Parathyroid adenoma (tissue), 2 donors: ENCODE measurements at regions not wholly inside any gene's neighbourhood (a gene's known extent, or its start where the extent isn't known, plus 50 kb on each side); places are given as distances from the start of the nearest gene placed in this dataset.

ENCODE experiments used
- H2AFZ ChIP-seq: fragments of 300-600 bp; sonication (generic); one replicate; pipeline ENCODE4 v1.7.0; 2017; ENCODE audit warnings: antibody characterized with exemption, mild to moderate bottlenecking
- H3K27ac ChIP-seq: fragments of 300-600 bp; sonication (generic); one replicate; pipeline ENCODE4 v1.7.0; 2017
- H3K27me3 ChIP-seq: fragments of 300-600 bp; sonication (generic); one replicate; pipeline ENCODE4 v1.7.0; 2017; ENCODE audit warnings: low read length; ENCODE audit not compliant: control insufficient read depth, insufficient read depth
- H3K36me3 ChIP-seq: fragments of 300-600 bp; sonication (generic); one replicate; pipeline ENCODE4 v1.7.0; 2017; ENCODE audit warnings: low read length; ENCODE audit not compliant: control insufficient read depth, insufficient read depth
- H3K4me1 ChIP-seq: fragments of 300-600 bp; sonication (generic); one replicate; pipeline ENCODE4 v1.7.0; 2017; ENCODE audit warnings: control low read depth
- H3K4me2 ChIP-seq: fragments of 300-600 bp; sonication (generic); one replicate; pipeline ENCODE4 v1.7.0; 2017; ENCODE audit warnings: low read length
- H3K4me3 ChIP-seq: fragments of 300-600 bp; sonication (generic); one replicate; pipeline ENCODE4 v1.7.0; 2017; ENCODE audit warnings: low read depth, low read length
- H3K79me2 ChIP-seq: fragments of 300-600 bp; sonication (generic); one replicate; pipeline ENCODE4 v1.7.0; 2017; ENCODE audit warnings: control low read depth
- H3K9ac ChIP-seq: fragments of 300-600 bp; sonication (generic); one replicate; pipeline ENCODE4 v1.7.0; 2017; ENCODE audit warnings: mild to moderate bottlenecking
- H3K9me3 ChIP-seq: fragments of 300-600 bp; sonication (generic); one replicate; pipeline ENCODE4 v1.7.0; 2017; ENCODE audit warnings: low read length; ENCODE audit not compliant: control insufficient read depth
- TF ChIP-seq, protein P1 (sequence below): fragments of 300-600 bp; sonication (generic); IDR thresholded peaks from one replicate; pipeline ENCODE4 v1.7.0; 2017; ENCODE audit warnings: antibody characterized with exemption, mild to moderate bottlenecking
- donor health status: primary hyperparathyroidism.

DNA sequence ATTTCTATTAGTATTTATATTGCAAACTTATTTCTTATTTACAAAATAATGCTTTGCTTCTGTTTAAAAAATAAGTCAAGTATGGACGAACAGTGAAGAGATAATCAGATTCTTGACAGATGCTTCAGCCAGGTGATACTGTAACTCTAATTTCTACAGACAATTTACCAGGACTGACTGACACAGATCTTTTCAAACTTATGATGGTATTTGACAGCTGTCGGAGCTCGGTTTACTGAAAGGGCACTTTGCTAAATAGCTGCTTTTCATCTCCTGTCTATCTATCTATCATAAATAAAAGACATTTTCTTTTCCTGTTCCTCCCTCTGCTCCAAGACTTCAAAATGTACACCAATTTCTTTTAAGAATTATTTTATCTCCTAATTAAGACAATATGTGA, 422.5 kb upstream of the SLC8A1 start:
- H3K4me2 ChIP-seq, result no peak overlapping the region
- TF ChIP-seq, protein P1, sequence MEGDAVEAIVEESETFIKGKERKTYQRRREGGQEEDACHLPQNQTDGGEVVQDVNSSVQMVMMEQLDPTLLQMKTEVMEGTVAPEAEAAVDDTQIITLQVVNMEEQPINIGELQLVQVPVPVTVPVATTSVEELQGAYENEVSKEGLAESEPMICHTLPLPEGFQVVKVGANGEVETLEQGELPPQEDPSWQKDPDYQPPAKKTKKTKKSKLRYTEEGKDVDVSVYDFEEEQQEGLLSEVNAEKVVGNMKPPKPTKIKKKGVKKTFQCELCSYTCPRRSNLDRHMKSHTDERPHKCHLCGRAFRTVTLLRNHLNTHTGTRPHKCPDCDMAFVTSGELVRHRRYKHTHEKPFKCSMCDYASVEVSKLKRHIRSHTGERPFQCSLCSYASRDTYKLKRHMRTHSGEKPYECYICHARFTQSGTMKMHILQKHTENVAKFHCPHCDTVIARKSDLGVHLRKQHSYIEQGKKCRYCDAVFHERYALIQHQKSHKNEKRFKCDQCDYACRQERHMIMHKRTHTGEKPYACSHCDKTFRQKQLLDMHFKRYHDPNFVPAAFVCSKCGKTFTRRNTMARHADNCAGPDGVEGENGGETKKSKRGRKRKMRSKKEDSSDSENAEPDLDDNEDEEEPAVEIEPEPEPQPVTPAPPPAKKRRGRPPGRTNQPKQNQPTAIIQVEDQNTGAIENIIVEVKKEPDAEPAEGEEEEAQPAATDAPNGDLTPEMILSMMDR, result no peak
- no peaks in the 10 kb centered on the region for H3K4me1 ChIP-seq
- no peak overlapping the region for H3K27ac ChIP-seq
- no peaks in the 10 kb centered on the region for H3K27me3 ChIP-seq
- no peaks in the 10 kb centered on the region for H3K9me3 ChIP-seq
- no peaks in the 10 kb centered on the region for H3K36me3 ChIP-seq
- no peak overlapping the region for H3K4me3 ChIP-seq
- no peak overlapping the region for H2AFZ ChIP-seq
- H3K79me2 ChIP-seq, result no peaks in the 10 kb centered on the region
- no peak overlapping the region for H3K9ac ChIP-seq

DNA sequence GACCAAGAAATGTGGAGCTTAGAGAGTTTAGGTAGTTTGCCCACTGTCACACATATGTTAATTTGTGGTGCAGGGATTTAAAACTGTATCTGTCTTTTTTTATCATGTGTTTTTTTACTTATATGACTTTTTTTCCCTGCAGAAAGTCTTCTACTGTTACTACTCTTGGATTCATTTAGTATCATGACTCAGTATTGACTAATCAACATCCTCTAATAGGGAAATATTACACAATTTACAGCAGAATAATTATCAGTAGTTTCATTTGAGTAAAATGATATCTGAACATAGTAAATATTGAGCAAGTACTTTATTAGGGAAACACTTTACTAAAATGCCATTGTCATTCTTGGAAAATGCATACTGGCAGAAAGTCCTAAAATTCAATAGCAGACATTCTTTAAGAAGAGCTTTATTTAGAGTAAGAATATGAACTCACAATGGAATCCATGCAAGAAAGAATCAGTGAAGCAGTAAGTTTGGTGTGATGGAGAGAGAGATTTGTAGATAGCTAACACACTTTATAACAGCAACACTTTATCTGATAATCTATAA, 425.9 kb upstream of the SLC8A1 start:
- Histone ChIP-seq H3K9me3 (no peaks in the 10 kb centered on the region), H3K4me3 (no peak overlapping the region), H3K27ac (no peak overlapping the region), H3K4me2 (no peak overlapping the region), H3K79me2 (no peaks in the 10 kb centered on the region), H3K9ac (no peak overlapping the region), H3K27me3 (no peaks in the 10 kb centered on the region), H3K4me1 (no peaks in the 10 kb centered on the region), H3K36me3 (no peaks in the 10 kb centered on the region), H2AFZ (no peak overlapping the region)
- TF ChIP-seq, protein P1, result no peak

DNA sequence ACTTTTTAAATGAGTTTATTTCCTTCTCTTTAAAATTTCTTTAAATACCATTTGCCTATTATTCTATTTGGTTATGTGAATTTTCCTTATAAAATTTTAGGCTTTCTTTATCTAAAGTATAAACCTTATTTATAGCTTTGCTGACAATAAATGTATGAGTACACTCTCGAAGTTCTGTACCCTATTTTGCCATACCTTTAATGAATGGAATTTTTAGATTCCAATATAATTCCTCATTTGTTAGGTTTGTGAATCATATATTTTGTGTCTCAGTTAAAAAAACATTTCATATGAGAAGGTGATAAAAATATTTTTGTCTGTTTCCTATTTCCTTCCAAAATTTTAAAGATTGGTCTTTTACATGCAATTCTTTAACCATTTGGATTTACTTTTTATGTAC, 427.4 kb upstream of the SLC8A1 start:
- Histone ChIP-seq H3K79me2 (no peaks in the 10 kb centered on the region), H3K4me2 (no peak overlapping the region), H3K9ac (no peak overlapping the region), H3K36me3 (no peaks in the 10 kb centered on the region), H3K27ac (no peak overlapping the region), H3K9me3 (no peaks in the 10 kb centered on the region), H3K4me3 (no peak overlapping the region), H3K27me3 (no peaks in the 10 kb centered on the region), H2AFZ (no peak overlapping the region), H3K4me1 (no peaks in the 10 kb centered on the region)
- TF ChIP-seq, protein P1, result no peak

DNA sequence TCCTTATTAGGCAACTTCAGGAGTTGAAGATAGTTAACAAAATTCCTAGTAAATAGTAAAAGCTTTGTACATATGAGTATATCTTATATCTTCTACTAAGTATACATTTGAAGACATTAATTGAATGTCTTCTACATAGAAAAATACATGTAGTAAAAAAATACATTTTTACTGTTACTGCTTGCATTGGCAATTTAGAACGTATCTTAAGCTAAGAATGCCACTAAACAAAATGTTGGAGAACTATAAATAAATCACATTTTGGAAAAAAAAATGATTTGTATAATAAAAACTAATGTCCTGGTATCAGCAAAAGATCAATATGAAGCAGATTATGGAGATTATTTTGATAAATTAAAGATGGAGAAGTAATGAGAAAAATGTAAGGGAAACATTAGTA, 434.2 kb upstream of the SLC8A1 start:
- no peaks in the 10 kb centered on the region for H3K9me3 ChIP-seq
- H3K4me3 ChIP-seq, result no peak overlapping the region
- no peaks in the 10 kb centered on the region for H3K27me3 ChIP-seq
- H3K27ac ChIP-seq, result no peak overlapping the region
- H3K4me1 ChIP-seq, result no peaks in the 10 kb centered on the region
- no peak overlapping the region for H3K9ac ChIP-seq
- H2AFZ ChIP-seq, result no peak overlapping the region
- TF ChIP-seq, protein P1, result no peak
- no peaks in the 10 kb centered on the region for H3K36me3 ChIP-seq
- no peak overlapping the region for H3K4me2 ChIP-seq
- no peaks in the 10 kb centered on the region for H3K79me2 ChIP-seq

DNA sequence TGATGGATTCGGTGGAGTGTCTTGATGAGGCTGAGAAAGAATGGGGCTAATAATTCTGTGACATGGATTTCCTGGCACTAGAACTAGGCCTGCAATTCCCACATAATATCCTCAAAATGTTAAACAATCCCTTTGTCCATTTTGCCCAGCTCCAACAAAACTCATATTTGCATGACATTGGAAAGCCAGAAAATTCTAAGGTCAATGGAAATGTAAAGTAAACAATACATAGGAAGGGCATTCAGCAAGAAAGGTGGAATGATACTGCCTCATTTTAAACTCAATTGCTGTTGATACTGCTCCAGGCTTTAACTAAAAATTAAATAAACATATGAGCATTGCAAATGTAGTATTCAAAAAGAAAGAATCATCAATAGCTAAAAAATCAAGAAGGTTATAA, 434.8 kb upstream of the SLC8A1 start:
- no peaks in the 10 kb centered on the region for H3K9me3 ChIP-seq
- TF ChIP-seq, protein P1, result no peak
- no peak overlapping the region for H3K4me2 ChIP-seq
- H3K27ac ChIP-seq, result no peak overlapping the region
- H3K27me3 ChIP-seq, result no peaks in the 10 kb centered on the region
- no peak overlapping the region for H2AFZ ChIP-seq
- no peak overlapping the region for H3K9ac ChIP-seq
- no peaks in the 10 kb centered on the region for H3K4me1 ChIP-seq
- no peaks in the 10 kb centered on the region for H3K79me2 ChIP-seq
- H3K4me3 ChIP-seq, result no peak overlapping the region
- H3K36me3 ChIP-seq, result no peaks in the 10 kb centered on the region
